HepG2 (cell line): ENCODE measurements at regions not wholly inside any gene's neighbourhood (a gene's known extent, or its start where the extent isn't known, plus 50 kb on each side); places are given as distances from the start of the nearest gene placed in this dataset.

Experiments used
- MIER2 ChIP-seq: IDR thresholded peaks from 2 replicates; pipeline ENCODE4 v1.6.1; 2016; ENCODE audit warnings: missing biosample characterization, missing genetic modification reagents
- TBL1XR1 ChIP-seq: fragments of 150-350 bp; IDR thresholded peaks from 2 replicates; pipeline ENCODE4 v1.6.1; 2014; ENCODE audit warnings: borderline replicate concordance, low read length; ENCODE audit not compliant: partially characterized antibody
- ZBTB39 ChIP-seq: sonication (generic); formaldehyde crosslinking; IDR thresholded peaks from 2 replicates; pipeline ENCODE4 v1.5.0; 2020; ENCODE audit warnings: missing genetic modification reagents
- ZBTB7B ChIP-seq: sonication (generic); formaldehyde crosslinking; IDR thresholded peaks from 2 replicates; pipeline ENCODE4 v1.4.0; 2020; ENCODE audit warnings: missing genetic modification reagents
- ZNF605 ChIP-seq: sonication (generic); formaldehyde crosslinking; IDR thresholded peaks from 2 replicates; pipeline ENCODE4 v1.8.0; 2022; ENCODE audit warnings: mild to moderate bottlenecking, missing genetic modification reagents
- TF ChIP-seq, protein P1 (sequence below): sonication (generic); formaldehyde crosslinking; IDR thresholded peaks from 2 replicates; pipeline ENCODE4 v1.5.1; 2020; ENCODE audit warnings: missing genetic modification reagents, mild to moderate bottlenecking, borderline replicate concordance
- TF ChIP-seq, protein P2 (sequence below): IDR thresholded peaks from 2 replicates; pipeline ENCODE4 v1.6.1; 2016; ENCODE audit warnings: missing compliant biosample characterization, missing genetic modification reagents, borderline replicate concordance
- TF ChIP-seq, protein P3 (sequence below): sonication (generic); formaldehyde crosslinking; IDR thresholded peaks from 2 replicates; pipeline ENCODE4 v1.4.0; 2020; ENCODE audit warnings: missing genetic modification reagents

DNA sequence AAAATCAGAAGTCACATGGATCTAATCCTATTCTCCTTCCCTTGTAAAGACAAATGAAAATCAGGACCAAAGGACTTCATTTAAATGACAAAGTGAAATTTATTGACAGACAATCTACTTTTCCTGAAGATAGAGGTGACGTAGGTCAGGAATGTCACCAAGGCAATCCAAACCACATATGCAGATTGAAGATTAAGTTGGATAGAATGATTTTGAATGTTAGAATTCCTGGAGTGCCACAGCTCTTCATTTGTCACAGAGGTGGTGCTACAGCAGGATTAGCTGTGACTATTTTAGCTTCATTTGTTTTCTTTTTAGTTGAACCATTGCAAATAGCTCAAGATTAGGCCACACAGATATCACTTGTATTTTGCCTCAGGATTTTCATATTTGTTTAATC lies 736.0 kb upstream of the ARRDC3 start (continued):
- TF ChIP-seq TBL1XR1 (no peak), ZBTB7B (no peak), ZNF605 (CRISPR knock-in tag) (no peak), MIER2 (CRISPR knock-in tag) (no peak), ZBTB39 (CRISPR knock-in tag) (no peak)
- TF ChIP-seq, protein P1, sequence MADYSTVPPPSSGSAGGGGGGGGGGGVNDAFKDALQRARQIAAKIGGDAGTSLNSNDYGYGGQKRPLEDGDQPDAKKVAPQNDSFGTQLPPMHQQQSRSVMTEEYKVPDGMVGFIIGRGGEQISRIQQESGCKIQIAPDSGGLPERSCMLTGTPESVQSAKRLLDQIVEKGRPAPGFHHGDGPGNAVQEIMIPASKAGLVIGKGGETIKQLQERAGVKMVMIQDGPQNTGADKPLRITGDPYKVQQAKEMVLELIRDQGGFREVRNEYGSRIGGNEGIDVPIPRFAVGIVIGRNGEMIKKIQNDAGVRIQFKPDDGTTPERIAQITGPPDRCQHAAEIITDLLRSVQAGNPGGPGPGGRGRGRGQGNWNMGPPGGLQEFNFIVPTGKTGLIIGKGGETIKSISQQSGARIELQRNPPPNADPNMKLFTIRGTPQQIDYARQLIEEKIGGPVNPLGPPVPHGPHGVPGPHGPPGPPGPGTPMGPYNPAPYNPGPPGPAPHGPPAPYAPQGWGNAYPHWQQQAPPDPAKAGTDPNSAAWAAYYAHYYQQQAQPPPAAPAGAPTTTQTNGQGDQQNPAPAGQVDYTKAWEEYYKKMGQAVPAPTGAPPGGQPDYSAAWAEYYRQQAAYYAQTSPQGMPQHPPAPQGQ (CRISPR knock-in tag): no peak
- TF ChIP-seq, protein P2, sequence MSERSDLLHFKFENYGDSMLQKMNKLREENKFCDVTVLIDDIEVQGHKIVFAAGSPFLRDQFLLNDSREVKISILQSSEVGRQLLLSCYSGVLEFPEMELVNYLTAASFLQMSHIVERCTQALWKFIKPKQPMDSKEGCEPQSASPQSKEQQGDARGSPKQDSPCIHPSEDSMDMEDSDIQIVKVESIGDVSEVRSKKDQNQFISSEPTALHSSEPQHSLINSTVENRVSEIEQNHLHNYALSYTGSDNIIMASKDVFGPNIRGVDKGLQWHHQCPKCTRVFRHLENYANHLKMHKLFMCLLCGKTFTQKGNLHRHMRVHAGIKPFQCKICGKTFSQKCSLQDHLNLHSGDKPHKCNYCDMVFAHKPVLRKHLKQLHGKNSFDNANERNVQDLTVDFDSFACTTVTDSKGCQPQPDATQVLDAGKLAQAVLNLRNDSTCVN (CRISPR knock-in tag): no peak
- TF ChIP-seq, protein P3, sequence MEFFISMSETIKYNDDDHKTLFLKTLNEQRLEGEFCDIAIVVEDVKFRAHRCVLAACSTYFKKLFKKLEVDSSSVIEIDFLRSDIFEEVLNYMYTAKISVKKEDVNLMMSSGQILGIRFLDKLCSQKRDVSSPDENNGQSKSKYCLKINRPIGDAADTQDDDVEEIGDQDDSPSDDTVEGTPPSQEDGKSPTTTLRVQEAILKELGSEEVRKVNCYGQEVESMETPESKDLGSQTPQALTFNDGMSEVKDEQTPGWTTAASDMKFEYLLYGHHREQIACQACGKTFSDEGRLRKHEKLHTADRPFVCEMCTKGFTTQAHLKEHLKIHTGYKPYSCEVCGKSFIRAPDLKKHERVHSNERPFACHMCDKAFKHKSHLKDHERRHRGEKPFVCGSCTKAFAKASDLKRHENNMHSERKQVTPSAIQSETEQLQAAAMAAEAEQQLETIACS (CRISPR knock-in tag): no peak
